DMS153 (cell line): ENCODE measurements at regions not wholly inside any gene's neighbourhood (a gene's known extent, or its start where the extent isn't known, plus 50 kb on each side); places are given as distances from the start of the nearest gene placed in this dataset.

Source experiments
- DNase-seq: peaks from one replicate; lab custom pipeline; 2025; lab: John Stamatoyannopoulos, UW

DNA sequence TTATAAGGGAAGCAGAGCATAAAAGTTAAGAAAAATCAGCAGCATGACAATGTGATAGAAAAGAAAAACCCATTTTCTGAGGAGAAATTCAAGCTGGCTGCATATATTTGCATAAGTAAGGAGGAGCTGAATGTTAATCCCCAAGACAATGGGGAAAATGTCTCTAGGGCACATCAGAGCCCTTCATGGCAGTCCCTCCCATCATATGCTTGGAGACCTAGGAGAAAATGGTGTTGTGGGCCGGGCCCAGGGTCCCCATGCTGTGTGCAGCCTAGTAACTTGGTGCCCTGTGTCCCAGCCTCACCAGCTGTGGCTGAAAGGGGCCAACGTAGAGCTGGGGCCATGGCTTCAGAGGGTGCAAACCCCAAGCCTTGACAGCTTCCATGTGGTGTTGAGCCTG, 100.6 kb upstream of the PLPPR4 start:
- DNase-seq = no peak

DNA sequence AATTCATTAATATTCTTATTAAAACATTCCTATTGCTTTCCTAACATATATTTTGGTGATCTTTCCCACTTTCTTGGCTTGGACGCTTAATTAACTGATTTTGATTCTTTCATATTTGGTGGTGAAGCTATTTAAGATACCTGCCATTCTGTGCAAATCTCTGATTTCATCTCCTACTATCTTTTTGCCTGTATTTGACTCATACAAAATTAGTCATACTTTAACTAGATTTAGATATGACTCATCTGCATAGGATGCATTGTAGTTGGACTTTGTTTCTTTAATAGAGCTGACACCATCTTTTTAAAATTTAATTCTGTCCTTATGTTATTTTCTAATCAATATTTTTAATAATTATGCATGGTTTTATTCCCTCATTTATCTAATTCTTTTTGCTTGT, 93.8 kb upstream of the PLPPR4 start:
- DNase-seq = no peak

DNA sequence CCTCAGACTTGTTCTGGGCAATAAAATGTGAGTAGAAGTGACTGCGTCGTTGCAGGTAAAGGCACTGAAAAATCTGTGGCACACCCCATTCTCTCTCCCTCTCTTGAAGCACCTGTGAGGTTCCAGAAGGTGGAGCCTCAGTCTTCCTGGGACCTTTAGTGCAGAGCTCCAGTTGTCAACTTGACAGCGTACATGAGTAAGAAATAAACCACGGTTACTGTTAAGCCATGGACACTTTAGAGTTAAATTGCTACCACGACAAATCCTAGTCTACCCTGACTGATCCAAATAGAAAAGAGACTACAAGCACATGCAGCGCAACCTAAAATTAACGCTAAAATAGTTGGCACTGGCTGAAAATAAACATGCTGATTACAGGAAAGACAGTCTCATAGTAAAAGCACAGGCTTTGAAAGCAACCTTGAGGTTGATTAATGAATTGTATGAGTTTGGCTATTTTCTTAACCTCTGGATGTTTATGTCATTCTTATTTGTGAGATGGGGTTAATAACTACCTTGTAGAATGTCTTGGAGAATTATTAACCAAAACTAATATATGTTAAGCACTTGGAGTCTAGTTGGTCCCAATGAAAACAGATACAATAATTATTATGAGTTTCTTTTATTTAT, 93.0 kb upstream of the PLPPR4 start:
- DNase-seq = no peak

DNA sequence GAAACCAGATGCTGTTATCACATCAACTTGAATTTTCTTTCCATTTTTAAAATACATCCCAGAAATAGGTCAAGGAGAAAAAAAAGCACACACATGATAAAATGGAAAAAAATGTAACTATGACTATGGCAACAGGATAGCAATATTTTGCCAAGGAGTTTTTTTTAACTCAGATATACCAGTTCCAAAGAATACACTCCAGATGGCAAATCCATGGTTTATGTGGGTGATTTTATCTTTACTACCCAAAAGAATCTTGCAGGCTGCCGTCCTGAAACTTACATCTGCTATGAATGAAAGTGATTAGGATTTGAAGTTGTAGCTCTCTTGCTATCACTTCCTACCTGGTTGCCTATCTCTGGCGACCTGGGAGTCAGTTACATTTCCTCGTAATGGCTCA, 91.0 kb upstream of the PLPPR4 start:
- DNase-seq = no peak

DNA sequence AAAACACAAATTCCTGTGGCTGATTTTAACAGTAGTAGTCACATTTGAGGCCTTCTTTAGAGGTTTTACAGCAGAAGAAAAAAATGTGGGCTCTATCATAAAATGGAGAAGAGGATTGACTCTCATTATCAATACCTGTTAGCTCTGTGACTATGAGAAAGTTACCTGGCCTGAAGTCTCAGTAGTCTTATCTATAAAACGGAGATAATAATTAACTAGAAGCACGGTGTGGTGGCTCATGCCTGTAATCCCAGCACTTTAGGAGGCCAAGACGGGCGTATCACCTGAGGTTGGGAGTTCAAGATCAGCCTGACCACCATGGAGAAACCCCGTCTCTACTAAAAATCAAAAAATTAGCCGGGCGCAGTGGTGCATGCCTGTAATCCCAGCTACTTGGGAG, 90.4 kb upstream of the PLPPR4 start:
- no peak for DNase-seq

DNA sequence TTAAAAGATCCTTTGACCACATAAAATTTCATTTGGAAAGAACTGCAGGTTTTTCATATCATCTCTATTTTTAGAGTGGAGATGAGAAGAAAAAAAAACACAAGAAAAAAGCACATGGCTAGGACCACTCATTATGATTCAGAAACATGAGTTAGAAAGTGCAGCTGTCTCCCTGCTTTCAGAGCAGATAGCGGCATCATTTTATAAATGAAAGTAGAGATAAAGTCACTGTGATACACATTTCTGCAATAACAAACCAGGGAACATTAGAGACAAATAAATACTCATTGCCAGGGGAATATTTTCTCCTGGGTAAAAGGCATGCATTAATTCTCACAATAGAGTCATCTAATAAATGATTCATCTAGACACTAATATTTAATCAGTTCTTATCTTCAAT, 87.5 kb upstream of the PLPPR4 start:
- DNase-seq = no peak

DNA sequence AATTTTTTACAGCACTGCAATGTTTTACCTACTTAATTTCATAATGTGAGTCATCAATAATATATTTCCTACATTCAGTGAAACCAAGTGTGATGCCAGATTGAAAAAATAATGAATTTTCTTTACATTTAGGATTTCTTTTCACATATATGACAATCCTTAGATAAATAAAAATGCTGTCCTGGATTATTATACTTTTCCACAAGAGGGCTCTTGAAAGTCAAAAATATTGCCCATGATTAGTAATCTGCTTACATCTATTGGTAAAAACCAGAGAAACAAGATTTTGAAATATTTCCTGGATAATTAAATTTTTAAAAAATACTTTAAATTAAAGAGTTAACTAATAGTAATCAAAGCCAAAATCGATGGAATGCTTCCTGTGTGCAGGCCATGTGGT, 86.8 kb upstream of the PLPPR4 start:
- no peak for DNase-seq

DNA sequence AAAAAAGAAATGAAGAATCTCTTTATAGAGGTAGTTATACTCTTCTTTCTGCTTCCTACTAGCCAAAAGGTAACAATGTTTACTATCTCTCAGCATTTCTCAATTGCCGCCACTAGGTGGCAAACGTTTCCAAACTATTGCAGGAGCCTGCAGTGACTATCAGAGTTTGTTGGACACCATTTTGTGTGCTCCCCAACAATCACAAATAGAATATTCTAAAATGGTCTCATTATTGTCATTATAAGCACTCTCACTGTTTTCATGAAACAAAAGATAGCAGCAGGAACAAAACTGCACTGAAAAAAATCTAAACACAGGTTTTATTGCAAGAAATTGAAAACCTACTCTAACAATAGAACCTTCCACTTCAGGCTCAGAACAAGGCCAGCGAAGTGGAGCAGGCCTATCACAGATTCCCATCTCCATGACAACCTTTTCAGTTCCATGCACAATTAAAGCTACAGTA, 83.9 kb upstream of the PLPPR4 start:
- DNase-seq = peak; percentile 74

DNA sequence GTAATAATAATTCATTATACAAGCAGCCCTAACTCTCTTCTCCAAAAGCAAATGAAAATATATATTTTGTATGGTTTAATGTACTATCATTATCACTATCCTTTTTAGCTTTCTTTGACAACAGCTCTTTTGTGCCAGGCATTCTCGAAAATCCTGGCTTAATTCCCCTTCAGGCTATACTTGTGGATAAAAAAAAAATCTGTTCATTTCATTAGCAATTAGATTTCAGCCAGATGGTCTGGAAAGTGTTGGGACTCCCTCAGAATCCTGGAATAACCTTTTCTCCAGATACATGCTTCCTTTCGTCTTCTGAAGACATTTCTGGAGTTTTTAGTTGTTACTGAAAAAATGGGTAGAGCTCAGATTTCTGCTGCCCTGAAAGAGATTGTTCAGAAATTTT, 83.4 kb upstream of the PLPPR4 start:
- DNase-seq = no peak

DNA sequence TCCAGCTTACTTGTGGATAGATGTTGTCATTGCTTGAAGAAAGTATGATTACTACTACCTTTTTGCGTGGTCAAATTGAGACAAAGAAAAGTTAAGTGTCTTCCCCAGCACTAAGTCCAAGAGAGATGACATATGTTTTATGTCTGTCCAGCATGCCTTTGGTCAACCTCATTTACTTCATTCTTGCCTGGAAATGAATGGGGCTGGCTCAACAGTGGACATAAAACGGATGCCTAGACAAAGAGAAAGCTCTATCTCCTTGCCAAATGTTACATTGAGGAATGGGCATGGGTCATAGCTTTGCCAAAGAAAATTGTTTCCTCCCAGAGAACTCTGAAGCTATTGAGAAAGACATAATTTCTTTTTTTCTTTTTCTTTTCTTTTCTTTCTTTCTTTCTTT, 82.4 kb upstream of the PLPPR4 start:
- DNase-seq = no peak

DNA sequence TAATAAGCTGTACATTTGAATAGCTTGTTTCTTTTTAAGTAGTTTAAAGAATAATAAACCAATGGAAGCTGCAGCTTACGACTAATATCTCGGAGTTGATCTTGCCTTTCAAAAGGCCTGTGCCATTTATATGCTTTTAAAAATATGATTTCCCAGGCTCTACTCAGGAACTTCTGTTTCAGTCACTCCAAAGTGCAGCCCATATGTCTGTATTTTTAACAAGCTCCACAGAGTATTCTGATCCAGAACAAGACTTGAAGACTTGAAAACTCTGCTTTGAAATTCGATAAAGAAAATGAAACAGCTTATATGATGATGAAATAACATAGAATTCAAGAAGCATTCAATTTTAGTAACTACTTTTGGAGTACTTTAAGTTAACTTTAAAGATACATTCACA, 79.1 kb upstream of the PLPPR4 start:
- no peak for DNase-seq

DNA sequence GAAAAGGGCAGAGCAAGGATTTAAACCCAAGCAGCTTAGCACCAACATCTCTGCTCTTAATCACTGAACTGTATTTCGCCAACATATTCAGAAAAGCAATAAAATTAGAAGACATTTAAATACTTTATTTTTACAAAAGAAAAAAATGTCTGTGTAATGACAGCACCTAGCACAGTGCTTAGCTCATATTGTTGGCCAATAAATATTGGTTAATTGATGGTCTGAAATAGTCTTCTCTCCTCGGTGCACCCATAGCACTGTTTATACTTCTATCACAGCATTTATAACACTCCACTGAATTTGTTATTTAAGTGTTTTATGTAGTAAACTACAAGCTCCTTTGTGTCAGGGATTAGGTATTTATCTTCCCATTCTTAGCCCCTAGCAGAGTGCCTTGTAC, 70.9 kb upstream of the PLPPR4 start:
- no peak for DNase-seq

DNA sequence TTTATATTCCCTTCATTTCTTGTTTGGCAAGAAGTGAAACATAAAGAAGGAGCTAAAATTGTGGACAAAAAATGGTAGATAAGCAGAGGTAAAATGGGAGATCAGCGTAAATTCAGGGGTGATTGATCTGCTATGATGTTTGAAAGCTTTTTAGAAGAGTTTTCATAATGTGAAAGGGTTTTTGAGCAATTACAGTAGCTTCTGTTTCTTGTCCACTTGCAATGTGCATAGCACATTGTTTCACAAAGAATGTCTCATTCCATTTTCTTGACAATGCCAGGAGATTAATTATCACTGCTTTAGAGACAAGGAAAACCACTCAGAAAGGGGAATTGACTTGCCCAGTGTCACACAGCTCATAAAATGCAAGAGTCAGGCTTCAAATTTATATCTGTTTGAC, 65.9 kb upstream of the PLPPR4 start:
- DNase-seq = no peak

DNA sequence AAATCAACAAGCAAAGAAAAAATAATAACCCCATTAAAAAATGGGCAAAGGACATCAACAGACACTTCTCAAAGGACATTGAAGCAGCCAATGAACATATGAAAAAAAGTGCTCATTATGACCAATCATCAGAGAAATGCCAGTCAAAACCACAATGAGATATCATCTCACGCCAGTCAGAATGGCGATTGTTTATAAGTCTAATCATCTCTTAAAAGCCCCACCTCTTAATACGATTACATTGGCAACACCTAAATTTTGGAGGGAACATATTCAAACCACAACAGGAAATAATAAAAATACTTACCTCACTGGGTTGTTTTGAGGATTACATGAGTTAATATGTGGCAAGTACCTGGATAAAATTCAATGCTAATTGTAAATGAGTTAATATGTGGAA, 57.1 kb upstream of the PLPPR4 start:
- DNase-seq = no peak
